HG03108 (cell line): ENCODE measurements at regions not wholly inside any gene's neighbourhood (a gene's known extent, or its start where the extent isn't known, plus 50 kb on each side); places are given as distances from the start of the nearest gene placed in this dataset.
A peak's percentile ranks its signal among the peaks of the same experiment; 100 is the strongest.

Experiments
- ATAC-seq: cut with Tn5 transposase; IDR thresholded peaks from one replicate; pipeline ENCODE4 v1.9.1; 2021; ENCODE audit warnings: moderate library complexity; ENCODE audit not compliant: unreplicated experiment

DNA sequence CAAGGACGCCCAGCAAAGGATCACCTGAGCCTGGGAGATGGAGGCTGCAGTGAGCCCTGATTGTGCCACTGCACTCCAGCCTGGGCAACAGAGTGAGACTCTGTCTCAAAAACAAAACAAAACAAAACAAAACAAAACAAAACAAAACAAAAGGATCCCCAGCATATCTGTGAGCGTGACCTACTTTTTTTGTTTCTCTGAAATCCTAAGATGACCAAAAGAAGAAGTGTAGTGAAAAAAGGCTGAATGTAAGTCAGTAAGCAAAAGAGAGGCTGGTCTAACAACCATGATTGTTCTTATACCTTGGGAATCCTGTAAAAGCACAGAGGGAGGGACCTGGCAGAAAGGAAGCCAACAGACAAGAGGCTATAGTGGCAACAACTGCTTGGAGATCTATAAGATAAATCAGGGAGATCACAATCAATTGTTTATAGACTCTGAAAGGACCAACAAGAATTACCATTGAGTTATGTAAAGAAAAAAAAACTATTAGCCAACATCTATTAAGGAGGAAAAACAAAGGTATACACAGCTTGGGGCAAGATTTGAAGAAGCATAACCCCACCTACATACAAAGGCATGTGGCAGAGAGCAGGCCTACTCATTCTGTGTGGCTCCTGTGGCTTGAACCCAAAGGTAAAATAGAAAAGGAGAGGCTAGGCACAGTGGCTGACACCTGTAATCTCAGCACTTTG is 255.2 kb upstream of the KLF14 start:
- ATAC-seq = no peak

DNA sequence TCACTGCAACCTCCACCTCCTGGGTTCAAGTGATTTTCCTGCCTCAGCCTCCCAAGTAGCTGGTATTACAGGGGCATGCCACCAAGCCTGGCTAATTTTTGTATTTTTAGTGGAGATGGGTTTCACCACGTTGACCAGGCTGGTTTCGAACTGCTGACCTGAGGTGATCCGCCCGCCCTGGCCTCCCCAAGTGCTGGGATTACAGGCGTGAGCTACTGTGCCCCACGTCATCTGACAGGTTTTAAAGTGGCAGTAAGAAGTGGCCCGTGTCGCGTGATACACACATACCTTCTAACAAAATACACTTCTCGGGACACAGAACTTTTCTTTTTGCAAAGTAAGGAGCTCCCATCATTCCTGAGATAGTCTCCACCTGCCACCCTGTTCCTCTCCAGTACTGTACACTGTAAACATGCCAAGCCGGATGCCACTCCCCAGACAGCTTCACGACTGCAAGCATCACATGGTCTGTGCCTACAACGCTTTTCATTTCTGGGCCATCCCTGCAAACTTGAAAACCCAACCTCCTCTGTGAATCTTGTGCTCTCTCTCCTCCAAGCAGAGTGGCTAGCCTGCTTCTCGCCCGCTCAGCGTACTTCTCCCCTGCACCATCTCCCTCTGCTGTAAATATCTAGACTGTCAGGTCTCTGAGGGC is 256.3 kb upstream of the KLF14 start:
- ATAC-seq = no peak

DNA sequence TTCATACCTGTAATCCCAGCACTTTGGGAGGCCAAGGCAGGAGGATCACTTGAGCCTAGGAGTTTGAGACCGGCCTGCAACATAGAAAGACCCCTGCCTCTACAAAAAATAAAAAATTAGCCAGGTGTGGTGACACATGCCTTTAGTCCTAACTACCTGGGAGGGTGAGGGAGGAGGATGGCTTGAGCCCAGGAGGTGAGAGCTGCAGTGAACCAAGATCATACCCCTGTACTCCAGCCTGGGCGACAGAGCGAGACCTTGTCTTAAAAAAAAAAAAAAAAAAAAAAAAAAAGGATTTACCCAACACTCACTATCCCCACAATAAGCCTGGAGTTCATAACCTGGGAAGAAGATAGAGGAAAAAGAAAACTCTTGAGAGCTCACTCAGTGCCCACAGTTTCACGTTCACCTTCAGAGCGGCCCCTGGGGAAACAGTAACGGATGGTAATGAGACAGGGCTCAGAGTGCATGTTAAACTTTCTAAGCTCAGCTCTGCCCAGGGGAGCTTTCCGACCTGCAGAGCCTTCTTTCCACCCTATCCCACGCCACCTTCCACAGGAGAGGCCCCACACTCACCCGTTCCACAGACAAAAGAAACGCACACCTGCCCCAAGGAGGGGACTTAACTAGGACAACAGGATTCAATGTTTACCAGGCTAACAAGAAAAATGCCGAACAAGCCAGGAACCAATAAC is 259.8 kb upstream of the KLF14 start:
- peak; percentile 47 for ATAC-seq

DNA sequence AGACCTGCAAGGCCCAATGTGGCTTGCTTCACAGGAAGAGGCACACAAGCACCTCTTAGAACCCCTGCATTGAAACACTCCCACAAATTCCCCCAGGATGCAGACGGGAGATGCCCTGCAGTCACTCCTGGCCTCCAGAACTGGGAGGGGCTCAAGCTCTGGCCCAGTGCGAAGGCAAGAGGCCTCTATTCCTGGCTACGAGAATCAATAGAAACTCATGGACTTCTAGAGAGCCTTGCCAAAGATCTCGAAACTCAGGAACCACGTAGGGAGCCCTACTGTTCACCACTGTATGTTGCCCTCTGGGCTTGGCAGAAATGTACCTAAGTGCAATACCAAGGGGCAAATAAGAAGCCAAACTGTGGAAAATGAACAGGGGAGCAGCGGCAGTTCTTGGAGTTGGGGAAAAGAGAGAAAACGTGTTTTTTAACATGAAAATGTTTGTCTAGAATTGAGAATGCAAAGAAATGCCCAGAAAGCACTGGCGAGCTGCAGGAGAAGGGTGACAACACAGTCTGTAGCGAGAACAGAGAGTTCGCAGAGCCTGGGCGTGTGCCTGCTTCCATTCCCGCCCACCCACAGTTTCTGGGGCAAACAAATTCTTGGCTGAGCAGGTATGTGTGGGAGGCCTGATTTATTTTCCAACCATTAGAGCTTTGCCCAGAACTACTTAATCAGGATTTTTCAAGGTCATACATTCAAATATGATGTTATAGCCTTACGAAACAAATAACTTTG is 260.5 kb upstream of the KLF14 start:
- peak; percentile 24 for ATAC-seq

DNA sequence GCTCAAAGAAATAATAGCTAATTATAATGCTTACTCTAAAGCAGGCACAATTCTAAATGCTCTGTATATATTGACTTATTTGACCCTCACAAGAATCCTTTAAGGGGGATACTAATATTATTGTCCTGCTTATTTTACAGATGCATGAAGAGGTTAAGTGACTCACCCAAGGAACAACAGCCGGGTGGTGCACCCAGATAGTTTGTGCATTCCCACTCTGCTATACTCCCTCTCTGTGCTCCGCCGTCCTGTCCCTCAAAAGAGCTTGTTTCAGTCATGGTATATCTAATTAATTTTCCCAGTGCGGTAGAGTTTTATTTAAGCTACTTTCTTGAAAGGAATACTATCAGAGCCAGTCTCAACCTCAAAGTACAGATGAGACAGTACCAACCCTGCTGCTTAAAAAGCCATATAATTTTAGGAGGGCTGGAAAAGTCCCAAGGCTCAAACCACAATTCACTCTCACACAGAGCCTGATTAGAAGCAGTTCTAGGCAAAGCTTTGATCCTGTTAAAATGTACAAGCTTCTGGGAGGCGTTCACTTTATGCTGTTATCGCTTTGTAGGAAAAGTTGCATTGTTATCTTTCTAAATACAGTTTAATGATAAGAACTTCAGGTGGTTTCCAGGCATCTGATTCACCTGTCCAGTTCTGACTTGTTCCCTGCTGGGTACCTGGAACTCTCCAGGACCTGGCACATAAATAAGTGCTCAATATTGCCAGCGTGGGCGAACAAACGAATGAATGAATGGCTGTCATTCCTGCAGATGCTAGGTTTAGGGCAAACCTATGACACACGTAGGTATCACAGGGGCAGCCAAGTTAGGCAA is 261.5 kb upstream of the KLF14 start:
- ATAC-seq = no peak

DNA sequence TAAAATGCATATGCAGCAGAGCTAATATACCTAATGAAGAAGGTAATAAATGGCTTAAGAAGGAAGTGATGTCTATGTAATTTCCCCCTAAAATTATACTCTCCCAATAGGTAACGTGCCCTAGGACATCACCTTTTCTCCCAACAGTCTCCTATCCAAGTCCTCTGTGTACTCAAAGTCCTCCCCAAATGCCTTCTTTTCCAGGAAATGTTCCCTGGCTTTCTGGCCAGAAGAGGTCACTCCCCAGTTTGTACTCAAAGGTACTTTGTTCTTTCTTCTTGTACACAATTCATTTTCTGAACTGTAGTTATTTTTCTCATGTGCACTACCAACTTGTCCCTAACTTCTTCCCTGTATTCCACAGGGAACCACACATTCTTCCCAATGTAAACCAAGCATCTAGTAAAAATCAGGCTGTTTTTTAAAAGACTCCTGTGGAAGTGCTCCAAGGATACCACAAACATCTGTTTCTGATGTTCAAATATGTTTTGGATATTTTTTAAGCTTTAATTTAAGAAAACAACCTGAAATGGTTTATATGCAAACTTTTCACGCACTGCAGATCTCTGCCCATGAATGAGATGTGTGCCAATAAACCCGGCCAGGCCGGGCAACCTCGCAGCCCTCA is 262.3 kb upstream of the KLF14 start:
- ATAC-seq = no peak

DNA sequence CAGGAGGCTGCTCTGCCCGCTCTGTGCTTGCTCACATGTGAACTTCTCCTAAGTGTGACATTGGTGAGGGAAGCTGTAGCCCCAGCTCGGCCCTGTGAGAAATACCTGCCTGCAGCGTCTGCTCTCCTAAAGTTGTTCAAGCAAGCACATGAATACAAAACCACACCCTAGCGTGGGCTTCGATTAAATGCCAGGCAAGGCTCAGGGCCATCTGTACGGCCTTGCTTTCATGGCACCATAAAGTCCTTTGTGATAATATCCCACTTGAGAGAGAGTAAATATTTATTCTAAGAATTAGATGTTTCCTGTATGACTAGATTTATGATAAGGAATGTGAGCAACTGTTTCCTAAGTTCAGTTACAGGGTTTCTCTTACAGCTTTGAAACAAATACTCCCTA is 262.8 kb upstream of the KLF14 start:
- peak; percentile 49 for ATAC-seq

DNA sequence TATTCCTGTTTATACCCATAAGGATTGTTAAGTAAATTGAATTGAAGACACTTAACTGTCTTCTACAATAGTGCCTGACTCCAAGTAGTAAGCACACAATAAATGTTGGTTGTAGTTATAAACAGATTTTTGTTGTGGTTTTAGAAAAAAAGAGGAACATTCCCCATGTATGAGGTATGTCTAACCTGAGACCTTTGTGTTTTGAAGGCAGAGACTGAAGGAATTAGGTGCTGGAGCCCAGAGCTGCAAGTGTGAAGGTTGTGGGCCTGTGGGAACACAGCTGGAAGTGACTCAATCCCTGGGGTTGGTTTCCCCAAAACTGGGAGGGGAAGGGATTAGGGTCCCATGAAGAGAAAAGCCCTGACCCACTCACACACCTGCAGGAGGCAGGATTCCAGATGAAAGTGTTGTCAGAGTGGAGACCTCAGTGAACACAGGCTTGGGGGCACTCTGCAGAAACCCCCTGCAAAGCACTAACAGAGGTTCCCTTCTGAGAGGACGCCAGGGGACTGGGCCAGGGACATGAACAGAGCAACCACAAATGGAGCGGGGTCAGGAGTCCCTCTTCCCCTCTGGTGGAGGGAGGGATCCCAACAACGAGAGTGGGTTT is 265.1 kb upstream of the KLF14 start:
- no peak for ATAC-seq

DNA sequence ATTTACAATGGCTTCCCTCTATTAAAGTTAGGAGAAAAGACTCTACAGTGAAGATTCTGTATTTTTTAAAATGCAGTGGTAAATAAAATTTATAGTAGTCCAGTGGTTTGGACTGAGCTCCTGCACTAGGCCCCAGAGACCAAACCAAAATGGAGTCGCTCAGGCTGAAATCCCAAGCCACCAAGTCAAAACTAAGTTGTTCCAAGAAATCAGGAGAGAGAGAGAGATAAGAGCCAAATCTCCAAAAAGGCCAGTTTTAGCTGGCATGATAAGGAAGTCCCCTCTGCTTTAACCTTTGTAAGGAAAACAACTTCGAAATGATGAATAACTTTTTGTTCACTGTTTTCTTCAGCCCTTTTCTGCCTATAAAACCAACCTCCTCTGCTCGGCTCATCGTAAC is 265.9 kb upstream of the KLF14 start:
- ATAC-seq = no peak

DNA sequence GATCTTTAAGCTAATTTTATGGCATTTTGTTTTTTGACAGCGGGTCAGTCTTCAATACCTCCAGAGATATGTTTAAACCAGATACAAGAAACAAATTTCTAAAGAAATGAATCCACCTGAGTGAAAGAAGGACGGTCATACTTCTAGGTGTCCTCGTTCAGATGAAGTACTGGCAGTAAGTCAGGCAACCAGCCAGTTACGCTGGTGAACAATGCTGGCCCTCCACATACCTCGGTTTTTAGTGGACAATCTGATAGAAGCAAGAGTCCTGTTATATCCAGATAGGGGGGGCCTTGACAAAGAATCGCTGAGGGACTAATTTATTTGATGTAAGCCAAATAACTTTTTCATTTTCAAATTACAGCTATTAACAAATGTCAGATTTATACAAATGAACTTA is 266.4 kb upstream of the KLF14 start:
- ATAC-seq = no peak

DNA sequence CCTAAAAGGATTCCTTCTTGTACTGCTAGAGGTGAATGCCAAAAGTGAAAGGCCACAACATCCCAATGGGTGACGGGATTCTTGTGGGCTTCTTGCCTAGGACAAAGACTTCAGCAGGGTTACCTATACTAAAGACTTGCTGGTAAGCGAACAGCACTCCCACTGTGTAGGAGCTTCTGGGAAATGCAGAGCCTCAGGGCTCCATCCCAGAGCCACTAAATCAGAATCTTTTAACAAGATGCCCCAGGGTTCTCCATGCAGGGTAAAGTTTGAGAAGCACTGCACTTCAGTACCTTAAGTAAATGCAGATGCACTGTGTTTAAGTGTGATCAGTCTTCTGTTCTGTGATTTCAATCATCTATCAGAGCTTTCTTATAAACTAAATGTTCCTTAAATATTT is 266.9 kb upstream of the KLF14 start:
- no peak for ATAC-seq

DNA sequence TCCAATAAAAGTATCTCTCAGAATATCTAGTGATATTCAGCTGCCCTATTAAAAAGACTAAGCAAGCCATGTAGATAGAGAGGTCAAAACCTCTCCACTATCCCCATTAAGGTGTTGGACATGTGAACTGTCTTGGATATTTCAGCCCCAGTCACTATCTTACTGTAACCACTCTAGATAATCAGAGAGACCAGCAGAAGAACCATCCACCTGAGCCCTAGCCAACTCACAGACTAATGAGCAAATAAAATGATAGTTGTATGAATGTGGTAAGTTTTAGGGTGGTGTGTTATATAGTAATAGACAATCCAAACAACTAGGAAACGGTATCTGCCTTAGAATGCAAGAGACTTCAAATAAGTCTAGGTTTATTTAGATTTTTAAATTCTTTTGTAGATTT is 268.6 kb upstream of the KLF14 start:
- no peak for ATAC-seq

DNA sequence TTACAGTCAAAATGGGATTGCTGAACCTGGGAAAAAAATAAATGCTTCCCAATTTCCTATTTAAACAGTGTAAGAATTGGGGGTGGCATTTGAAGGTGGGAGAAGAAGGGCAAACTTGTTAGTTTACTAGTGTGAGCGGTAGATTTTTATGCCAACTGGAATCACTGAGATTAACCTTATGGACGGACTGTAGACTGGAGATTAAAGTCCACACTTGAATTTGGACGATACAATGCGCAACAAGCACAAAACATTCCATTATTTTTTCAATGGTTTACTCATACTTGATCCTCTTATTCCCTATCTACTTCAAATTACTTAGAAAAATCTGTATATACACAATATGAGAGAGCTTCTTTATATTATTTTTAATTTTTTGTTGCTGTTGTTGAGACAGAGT is 269.6 kb upstream of the KLF14 start:
- ATAC-seq = no peak

DNA sequence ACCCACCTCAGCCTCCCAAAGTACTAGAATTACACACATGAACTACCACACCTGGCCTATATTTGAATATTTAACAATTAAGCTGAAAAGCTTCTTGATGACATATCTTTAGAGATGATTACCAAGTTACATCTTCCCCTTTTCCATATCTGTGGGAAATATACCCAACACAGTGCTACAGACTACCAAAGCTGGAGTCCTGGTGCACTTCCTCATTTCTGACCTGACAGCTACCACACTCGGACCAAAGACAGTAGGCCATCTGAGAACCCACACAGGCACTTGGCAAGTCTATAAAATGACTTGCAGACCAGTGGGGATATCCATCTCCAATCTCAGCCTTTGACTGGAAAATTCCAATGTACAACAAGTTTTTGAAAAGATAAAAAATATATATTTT is 270.4 kb upstream of the KLF14 start:
- ATAC-seq = no peak

DNA sequence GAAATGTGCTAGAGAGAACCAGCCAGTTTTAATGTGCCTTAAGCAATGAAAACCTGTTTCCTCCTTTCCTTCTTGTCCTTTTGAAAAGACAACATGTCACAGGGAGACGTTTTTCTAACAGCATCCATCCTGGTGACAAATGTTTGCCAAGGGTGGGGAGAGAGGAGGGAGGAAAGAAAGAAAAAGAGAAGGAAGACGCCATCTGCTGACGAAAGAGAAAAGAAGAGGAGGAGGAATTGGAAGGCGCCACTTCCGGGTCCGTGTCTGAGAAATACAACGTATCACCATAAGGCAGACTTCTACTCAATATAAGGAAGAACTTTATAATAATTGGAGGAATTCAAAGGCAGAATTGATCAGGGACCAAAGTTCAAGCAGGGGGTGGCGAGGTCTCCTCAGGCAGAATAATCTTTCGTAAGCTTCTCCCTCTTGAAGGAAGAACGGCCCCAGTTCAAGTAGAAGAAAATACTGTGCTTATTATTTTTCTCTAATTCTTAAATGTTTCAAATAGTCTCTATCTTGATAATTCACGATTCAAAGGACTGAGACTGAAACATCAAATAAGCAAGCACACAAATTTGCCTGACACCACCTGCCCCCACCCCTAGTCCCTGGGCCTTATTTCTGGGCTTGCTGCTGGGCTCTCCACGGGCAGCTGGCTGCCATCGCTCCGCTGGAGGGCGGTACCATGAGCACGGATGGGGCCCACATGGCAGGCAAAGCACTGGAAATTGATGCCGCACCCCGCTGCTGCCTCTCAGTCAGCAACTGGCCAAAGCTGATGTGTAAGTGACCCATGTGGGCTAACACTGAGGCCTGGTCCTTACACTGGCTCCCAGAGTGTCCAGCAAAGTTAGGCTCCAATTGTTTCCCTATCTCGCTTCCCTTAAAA is 273.7 kb upstream of the KLF14 start:
- ATAC-seq = no peak

DNA sequence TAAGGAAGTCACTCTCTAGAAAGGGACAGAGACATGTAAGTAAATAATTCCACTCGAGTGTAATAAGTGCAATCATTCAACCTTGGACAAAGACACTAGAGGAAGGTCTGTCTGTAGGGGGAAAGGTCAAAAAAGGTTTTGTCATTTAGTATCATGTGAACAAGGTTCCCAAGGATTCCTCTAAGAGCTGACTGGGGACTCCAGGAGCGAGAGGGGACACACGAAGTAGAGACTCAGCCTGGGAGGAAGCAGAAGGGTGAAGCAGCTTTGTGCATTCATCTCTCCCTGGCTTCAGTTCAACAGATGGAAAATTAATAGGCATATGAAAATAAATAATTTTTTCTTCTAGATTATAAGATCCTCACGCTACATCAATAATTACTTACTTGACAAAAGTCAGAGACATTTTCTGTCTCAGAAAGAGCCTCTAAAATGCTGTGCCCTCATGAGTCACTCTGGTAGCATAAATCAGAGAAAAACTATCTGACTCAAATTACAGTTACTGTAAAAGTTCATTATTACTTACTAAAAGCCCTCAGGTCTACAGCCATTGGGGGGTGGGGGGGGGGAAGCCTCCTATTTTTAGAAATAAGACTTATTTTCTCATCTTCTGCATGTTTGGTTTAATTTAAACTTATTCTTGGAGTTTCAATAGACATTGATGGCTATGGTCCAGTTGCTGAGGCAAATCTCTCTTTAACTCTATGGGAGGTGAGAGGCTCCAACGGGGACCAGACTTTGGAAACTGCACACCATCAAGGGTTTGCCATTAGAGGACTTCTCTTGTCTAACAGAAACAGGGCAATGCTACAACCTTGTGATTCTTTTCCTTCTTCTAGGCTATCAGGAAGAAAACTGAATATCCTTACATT is 275.1 kb upstream of the KLF14 start:
- no peak for ATAC-seq

DNA sequence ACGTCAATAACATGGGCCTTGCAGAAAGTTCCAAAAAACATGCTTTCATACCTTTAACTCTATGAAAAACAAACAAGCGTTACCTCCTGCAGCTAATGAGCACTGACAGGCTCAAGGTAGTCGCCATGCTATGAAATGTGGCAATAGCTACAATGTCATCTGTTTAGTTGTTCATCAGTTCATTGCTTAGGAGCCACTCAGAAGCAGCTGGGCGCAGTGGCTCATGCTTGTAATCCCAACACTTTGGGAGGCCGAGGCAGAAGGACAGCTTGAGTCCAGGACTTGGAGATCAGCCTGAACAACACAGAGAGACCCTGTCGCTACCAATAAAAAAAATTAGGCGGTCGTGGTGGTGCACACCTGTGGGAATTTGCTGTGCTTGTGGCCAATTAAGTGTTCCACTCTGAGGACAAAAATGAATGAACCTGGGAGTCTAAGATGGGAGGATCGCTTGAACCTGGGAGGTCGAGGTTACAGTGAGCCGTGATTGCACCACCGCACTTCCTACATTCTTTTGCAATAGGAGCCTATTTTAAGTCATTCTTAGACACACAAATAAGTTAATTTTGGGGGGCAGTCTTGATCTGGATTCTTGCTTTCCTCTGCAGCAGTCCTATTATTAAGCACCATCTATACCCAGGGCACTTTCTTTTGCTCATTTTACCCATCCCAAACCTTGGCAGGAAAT is 276.2 kb upstream of the KLF14 start:
- ATAC-seq = no peak
